ENCODE measurements at regions not wholly inside any gene's neighbourhood (a gene's known extent, or its start where the extent isn't known, plus 50 kb on each side); places are given as distances from the start of the nearest gene placed in this dataset.

- intact Hi-C loops (cut with micrococcal nuclease) = loop anchor here (1.0 kb wide), 4 partner anchors 37 to 476 kb away; no protein-coding TSS in a partner anchor
- no TSS peak for BruUV-seq (replicated peaks)
- Mint-ChIP-seq H3K4me3 (ENCODE audit: unreplicated experiment) (peak overlapping the region; percentile 80), H3K27ac (ENCODE audit: low read depth, unreplicated experiment) (peak overlapping the region; percentile 61), H3K36me3 (ENCODE audit: insufficient read depth, unreplicated experiment) (no peaks in the 10 kb centered on the region), H3K4me1 (ENCODE audit: insufficient read depth, unreplicated experiment) (peaks cover 19% of the 10 kb centered on the region), H3K9me3 (ENCODE audit: unreplicated experiment) (no peaks in the 10 kb centered on the region), H3K27me3 (ENCODE audit: insufficient read depth, unreplicated experiment) (no peaks in the 10 kb centered on the region)
- ChIA-PET POLR2A (interaction anchor here (0.7 to 2.6 kb wide), 12 partner anchors 37 to 929 kb away, joined by 3 to 8 read pairs (median 6); partner anchors contain the start of gene DAPK1), CTCF (interaction anchor here (0.6 to 3.3 kb wide), 22 partner anchors 8 to 1137 kb away, joined by 3 to 29 read pairs (median 4); no protein-coding TSS in a partner anchor)
- peak; percentile 83 for DNase-seq (ENCODE audit: unreplicated experiment)
- TF ChIP-seq, protein P1, sequence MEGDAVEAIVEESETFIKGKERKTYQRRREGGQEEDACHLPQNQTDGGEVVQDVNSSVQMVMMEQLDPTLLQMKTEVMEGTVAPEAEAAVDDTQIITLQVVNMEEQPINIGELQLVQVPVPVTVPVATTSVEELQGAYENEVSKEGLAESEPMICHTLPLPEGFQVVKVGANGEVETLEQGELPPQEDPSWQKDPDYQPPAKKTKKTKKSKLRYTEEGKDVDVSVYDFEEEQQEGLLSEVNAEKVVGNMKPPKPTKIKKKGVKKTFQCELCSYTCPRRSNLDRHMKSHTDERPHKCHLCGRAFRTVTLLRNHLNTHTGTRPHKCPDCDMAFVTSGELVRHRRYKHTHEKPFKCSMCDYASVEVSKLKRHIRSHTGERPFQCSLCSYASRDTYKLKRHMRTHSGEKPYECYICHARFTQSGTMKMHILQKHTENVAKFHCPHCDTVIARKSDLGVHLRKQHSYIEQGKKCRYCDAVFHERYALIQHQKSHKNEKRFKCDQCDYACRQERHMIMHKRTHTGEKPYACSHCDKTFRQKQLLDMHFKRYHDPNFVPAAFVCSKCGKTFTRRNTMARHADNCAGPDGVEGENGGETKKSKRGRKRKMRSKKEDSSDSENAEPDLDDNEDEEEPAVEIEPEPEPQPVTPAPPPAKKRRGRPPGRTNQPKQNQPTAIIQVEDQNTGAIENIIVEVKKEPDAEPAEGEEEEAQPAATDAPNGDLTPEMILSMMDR (IDR thresholded peaks at IDR 0.05; ENCODE audit: unreplicated experiment) = peak; percentile 73
Measured at GRCh38 chr9:87336914-87337333, 160.7 kb upstream of the DAPK1 start.

DNA sequence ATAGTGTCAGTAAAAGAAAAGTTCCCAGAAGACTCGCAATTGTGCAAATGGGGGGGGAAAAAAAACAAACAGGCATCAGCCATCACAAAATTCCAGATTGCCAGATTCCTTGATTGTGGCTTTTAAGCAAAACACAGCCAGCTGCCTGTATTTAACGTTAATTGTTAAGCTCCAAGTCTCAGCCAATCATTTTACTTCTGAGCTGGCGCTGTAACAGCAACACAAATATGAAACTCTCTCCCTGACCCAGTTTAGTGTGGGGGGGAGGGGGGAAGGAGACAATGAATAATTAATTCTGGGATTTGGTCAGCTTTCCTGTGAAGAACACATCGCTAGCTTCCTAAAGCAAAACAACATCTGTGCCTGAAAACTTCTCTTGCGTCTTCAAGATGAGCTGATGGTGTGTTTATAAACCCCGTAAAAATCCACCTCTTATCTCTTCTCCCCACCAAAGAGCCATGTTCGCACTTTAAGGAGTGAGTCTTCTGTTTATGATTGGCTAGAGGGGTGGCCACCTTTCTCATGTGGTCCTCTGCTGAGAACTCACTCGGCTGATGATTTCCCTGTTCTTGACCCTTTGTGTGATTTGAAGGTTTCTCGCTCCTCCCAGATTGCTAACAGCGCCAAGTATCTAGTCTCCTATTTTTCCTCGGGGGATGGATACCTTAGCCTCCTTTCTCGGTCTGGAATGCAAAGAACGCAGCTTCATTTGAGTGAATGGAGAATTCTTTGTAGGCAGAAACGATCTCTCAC, 160.2 kb upstream of the DAPK1 start:
- Mint-ChIP-seq H3K4me3 (ENCODE audit: unreplicated experiment) (peak overlapping the region; percentile 80), H3K4me1 (ENCODE audit: insufficient read depth, unreplicated experiment) (peaks cover 25% of the 10 kb centered on the region), H3K36me3 (ENCODE audit: insufficient read depth, unreplicated experiment) (no peaks in the 10 kb centered on the region), H3K27me3 (ENCODE audit: insufficient read depth, unreplicated experiment) (no peaks in the 10 kb centered on the region), H3K27ac (ENCODE audit: low read depth, unreplicated experiment) (peak overlapping the region; percentile 61), H3K9me3 (ENCODE audit: unreplicated experiment) (no peaks in the 10 kb centered on the region)
- intact Hi-C loops (cut with micrococcal nuclease) = loop anchor here (1.0 kb wide), 3 partner anchors 161 to 476 kb away; no protein-coding TSS in a partner anchor
- no TSS peak for BruUV-seq (replicated peaks)
- TF ChIP-seq, protein P1 (IDR thresholded peaks at IDR 0.05; ENCODE audit: unreplicated experiment) = no peak
- CTCF ChIA-PET = interaction anchor here (0.6 to 3.3 kb wide), 24 partner anchors 9 to 1138 kb away, joined by 3 to 29 read pairs (median 4); no protein-coding TSS in a partner anchor
- DNase-seq (ENCODE audit: unreplicated experiment) = peak; percentile 23
- POLR2A ChIA-PET = interaction anchor here (0.6 to 2.6 kb wide), 14 partner anchors 13 to 929 kb away, joined by 3 to 8 read pairs (median 5); partner anchors contain the start of gene DAPK1

- ChIA-PET CTCF (interaction anchor here (0.6 to 3.3 kb wide), 16 partner anchors 9 to 924 kb away, joined by 3 to 29 read pairs (median 4); partner anchors contain the start of gene DAPK1), POLR2A (interaction anchor here (0.6 to 2.6 kb wide), 16 partner anchors 12 to 930 kb away, joined by 3 to 8 read pairs (median 4); partner anchors contain the start of gene DAPK1)
- no TSS peak for BruUV-seq (replicated peaks)
- Mint-ChIP-seq H3K4me1 (ENCODE audit: insufficient read depth, unreplicated experiment) (peaks cover 33% of the 10 kb centered on the region), H3K27me3 (ENCODE audit: insufficient read depth, unreplicated experiment) (no peaks in the 10 kb centered on the region), H3K27ac (ENCODE audit: low read depth, unreplicated experiment) (peak overlapping the region; percentile 61), H3K36me3 (ENCODE audit: insufficient read depth, unreplicated experiment) (no peaks in the 10 kb centered on the region), H3K9me3 (ENCODE audit: unreplicated experiment) (no peaks in the 10 kb centered on the region), H3K4me3 (ENCODE audit: unreplicated experiment) (peak overlapping the region; percentile 80)
- DNase-seq (ENCODE audit: unreplicated experiment) = no peak
- TF ChIP-seq, protein P1 (IDR thresholded peaks at IDR 0.05; ENCODE audit: unreplicated experiment) = no peak
- intact Hi-C loops (cut with micrococcal nuclease) = no loop called here
Measured at GRCh38 chr9:87338088-87338989, 159.3 kb upstream of the DAPK1 start.
